Ureter (tissue), 1 donor: ENCODE measurements at regions not wholly inside any gene's neighbourhood (a gene's known extent, or its start where the extent isn't known, plus 50 kb on each side); places are given as distances from the start of the nearest gene placed in this dataset.
A peak's percentile ranks its signal among the peaks of the same experiment; 100 is the strongest.

ENCODE experiments used
- DNase-seq: peaks from one replicate; pipeline ENCODE4 v3.0.0-alpha.2; 2020; ENCODE audit warnings: low spot score
- donor health status: DM: yes; HTN: yes; CAD: no.

- DNase-seq: no peak
These were observed 100.0 kb upstream of the PPP2R3A start for GRCh38 chr3:135865553-135865952.

DNA sequence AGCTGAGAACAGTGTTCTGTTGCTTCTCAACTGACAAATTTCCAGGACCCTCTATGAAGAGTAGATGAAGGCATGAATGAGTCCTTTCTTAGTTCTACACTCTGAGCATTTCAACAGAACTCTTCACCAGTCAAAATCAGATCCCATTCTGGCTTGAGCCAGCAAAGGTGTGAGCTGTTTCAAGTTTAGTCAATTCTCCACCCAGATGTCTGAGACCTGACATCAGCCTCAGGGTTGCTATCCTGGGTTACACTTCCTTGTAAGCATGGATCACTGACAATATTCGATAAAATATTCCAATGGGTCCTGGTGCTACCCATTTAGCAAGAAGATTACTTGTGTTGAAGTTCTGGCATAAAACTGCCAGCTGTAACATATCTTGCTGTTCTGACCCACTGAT lies 97.6 kb upstream of the PPP2R3A start:
- DNase-seq: no peak

DNA sequence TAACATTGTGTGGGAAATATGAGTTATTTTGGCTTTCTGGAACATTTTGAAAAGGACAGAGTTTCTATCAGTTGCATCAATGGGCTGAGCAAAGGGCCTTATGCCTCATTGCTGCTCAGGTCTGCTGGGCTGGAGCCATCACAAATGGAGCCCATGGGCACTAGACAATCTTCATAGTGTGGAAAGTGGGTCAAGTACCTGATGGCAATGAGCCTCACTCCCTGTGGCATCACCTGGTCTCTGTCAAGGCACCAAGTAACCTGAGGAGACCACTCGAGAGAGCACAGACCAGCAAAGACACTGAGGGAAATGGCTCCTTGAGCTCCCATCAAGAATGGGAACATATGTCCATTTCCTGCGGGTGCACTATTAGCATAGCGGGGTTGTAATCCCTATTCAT lies 96.7 kb upstream of the PPP2R3A start:
- no peak for DNase-seq

- no peak for DNase-seq
These were observed 96.0 kb upstream of the PPP2R3A start for GRCh38 chr3:135869439-135870105.

GRCh38 chr3:135871311-135871710 lies 94.2 kb upstream of the PPP2R3A start:
- no peak for DNase-seq

DNA sequence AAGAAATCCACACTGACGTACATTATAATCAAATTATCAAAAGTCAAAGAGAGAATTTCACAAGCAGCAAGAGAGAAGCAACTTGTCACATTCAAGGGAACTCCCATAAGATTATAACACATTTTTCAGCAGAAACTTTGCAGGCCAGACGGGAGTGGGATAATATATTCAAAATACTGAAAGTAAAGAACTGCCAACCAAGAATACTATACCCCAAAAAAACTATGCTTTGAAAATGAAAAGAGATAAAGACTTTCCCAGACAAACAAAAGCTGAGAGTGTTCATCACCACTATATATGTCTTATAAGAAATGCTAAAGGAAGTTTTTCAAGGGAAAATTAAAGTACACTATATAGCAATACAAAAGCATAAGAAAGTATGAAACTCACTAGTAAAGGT lies 91.5 kb upstream of the PPP2R3A start:
- DNase-seq: no peak

DNA sequence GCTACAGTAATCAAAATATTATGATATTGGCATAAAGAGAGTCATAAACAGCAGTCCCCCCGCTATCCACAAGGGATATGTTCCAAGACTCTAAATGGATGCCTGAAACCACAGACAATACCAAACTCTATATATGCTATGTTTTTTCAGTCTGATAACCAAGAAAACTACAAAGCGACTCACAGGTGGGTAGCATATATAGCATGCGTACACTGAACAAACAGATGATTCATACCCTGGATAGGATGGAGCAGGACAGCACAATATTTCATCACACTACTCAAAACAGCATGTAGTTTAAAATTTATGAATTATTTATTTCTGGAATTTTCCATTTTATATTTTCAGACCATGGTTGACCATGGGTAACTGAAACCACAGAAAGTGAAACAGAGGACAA lies 87.0 kb upstream of the PPP2R3A start:
- DNase-seq: no peak

- DNase-seq: no peak
These were observed 79.6 kb upstream of the PPP2R3A start for GRCh38 chr3:135885885-135886284.

GRCh38 chr3:135887220-135887619 lies 78.3 kb upstream of the PPP2R3A start:
- no peak for DNase-seq

DNA sequence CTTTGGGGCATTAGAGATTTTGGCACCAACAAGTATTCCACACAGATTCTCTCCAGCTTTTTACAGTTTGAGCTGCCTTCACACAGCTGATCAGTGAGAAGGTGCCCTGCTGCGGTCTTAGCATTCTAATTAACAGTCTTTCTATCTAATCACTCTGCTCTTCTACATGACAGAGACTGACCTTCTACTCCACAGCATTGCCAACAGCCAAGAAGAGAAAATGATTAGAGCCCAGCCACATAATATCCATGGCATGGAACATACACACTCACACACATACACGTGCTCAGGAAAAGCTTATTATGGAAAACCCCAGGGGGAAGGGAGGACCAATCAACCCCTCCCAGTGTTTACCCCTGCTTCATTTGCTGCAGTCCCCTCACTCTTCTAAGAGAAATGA lies 76.1 kb upstream of the PPP2R3A start:
- DNase-seq: no peak

DNA sequence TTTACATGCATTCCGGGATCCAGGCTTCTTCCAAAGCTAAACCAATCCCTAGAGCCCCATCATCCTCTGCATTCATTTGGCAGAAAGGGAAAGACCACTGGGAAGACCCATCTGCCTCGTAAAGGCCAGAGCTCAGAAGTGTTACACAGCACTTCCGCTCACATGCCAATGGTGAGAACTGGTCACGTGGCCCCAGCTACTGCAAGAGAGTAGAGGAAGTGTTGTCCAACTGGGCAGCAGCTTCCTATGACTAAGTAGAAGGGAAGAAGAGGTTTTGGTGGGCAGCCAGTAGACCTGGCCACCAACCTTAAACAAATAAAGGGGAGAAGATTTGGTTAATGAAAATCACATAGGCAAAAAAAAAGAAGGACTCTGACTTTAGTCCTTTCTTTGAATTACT lies 74.4 kb upstream of the PPP2R3A start:
- DNase-seq: no peak

DNA sequence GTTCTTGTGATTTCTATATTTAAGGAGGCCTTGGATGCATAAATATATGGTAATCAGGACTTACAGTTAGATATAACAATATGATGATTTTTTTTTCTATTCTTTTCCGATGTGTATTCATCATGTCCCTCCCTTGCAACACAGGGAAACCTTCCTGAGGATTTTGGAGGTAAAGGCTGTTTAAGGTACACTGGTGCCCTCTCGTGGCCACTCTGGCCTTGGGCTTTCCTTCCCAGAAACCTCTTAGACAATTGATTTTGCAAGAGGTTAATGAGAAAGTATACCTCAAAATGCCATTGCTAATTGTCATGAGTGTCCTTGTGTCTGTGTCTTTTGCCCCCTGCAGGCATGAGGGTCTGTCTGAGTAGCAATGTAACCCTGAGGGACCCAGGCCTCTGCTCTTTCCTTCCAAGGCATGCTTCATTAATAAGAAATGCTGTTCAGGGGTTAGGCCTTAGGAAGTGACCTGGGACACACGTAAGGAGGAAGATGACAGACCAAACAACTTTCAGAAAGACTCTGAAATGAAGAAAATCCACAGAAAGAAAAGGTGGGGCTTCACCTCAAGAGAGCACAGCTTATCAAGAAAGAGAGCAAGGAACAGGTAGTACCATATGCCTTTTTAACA lies 70.3 kb upstream of the PPP2R3A start:
- DNase-seq: peak; percentile 72

DNA sequence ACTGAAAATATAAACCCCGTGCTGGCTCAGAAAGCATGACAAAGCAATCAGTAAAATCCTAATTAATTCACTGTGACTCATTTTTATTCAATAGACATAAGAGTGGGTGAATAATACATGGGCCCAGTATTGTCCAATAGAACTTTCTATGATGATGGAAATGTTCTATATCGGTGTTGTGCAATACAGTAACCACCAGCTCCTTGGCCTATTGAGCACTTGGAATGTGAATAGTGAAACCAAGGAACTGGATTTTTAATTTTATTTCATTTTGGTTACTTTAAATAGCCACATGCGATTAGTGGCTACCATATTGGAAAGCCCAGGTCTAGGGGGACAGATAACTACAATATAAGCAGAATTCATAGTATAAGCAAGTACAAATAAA lies 69.8 kb upstream of the PPP2R3A start:
- DNase-seq: no peak

DNA sequence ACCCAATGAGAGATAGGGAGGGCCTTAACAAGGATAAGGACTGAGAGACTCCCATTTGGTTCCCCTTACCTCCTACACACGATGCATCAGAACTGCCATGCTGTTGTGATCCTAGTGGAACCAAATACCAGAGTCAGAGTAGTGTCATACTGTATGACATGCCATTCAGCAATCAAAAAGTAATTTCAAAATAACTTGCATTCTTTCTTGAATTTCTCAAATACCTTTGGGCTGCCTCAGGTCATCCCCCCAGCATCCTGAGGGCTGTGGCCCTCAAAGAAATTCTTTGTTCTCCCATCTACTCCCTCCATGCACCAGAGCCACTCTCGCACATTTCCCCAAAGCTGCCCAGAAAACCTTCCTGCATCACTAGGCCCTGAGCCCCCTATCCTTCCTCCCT lies 68.9 kb upstream of the PPP2R3A start:
- no peak for DNase-seq

- no peak for DNase-seq
These were observed 67.8 kb upstream of the PPP2R3A start for GRCh38 chr3:135897715-135898114.

DNA sequence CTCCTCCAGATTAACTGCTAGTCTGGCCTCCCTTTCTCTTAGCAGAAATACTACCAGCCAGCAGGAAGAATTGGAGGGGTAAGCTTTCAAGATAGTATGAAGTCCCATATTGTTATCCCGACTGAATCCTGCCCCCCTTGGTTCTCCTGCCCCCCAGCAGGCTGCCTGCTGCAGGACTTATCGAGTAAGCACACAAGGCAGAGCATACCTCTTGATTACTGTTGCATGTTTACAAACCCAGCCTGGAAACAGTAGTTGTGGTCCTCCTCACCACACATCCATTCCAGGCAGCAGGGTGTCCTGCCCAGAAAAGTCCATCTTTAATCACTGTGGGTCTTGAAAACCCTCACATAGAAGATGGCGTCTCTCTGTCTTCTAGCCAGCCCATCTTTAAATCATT lies 66.8 kb upstream of the PPP2R3A start:
- no peak for DNase-seq

GRCh38 chr3:135905058-135905724 lies 60.3 kb upstream of the PPP2R3A start:
- no peak for DNase-seq

- DNase-seq: peak; percentile 47
These were observed 57.9 kb upstream of the PPP2R3A start for GRCh38 chr3:135907422-135908165.

DNA sequence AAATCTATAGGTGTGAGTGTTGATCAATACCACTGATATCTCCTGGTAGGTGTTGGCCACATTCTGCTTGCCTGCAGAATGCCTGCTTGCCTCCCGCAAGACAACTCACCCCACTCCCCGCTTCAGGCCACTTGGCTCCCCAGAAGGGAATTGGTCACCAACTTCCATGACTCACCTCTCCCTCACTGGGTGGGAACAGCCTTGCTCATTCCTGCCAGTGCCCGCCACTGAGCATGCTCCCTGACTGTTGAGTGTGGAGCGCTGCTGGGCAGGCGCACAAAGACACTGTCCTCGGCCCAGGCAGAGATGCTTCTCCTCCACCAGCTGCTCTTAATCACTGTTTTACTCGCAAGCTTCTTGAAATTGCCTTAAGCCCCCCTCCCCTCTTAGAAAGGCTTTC lies 57.3 kb upstream of the PPP2R3A start:
- peak; percentile 72 for DNase-seq

DNA sequence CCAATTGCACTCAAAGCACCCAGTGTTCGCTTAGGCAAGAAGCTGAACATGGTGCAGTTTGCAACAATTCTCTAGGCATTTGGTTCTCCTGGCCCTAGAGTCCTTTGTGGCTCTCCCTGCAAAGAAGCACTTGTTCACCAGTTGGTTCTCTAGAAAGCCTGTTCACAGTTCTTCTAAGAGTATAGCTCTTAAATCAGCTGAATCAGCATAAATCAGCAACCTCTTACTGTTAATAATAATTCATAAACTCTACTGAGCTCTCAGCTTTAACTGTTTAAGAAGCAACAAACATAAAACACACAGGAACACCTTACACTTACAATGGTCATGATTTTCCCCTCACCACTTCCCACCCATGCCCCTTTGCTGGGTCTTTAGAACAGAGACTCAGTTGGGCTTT lies 56.8 kb upstream of the PPP2R3A start:
- no peak for DNase-seq

DNA sequence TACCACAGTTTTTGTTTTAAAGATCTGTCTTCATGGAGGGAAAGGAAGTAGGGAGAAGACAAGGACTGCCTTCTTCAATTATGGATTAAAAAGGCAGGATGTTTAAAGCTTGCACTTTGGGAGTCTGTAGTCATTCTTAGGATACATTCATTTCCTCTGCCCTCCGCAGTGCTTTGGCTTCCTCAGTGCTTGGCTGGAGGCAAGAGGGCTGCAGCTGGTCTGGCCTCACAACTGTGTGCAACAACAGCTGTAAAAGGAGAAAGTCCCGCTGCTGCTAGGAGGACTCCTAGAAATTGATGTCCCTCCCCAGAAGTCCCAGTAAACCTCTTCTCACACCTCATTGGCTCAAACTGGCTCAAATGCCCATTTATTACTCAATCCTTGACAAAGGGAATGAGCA lies 54.4 kb upstream of the PPP2R3A start:
- no peak for DNase-seq

DNA sequence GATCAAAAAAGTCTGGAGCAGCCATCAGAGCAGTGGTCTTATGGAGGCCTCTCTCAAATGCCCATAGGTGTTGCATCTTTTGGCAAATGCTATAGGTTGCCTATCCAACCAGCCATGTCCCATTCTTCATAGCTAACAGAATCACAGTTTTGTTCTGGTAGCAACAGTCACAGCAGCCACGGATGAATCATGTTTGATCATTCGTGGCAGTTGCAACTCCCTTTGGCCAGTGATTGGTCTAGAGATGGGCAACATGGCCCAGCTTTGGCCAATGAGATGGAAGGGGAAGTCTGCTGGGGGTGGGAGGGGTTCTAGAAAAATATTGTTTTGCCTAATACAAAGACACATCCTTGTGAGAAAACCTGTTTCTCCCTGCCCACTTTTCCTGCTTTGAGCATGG lies 50.3 kb upstream of the PPP2R3A start:
- DNase-seq: no peak
